PC-9 (cell line): ENCODE measurements at regions not wholly inside any gene's neighbourhood (a gene's known extent, or its start where the extent isn't known, plus 50 kb on each side); places are given as distances from the start of the nearest gene placed in this dataset.

Experiments used
- BruUV-seq: library from RNA; stranded (reverse); fragments of 400-500 nt; replicated peaks from 2 replicates; lab custom pipeline; 2021; lab: Mats Ljungman, UMichigan
- CTCF ChIA-PET: fragments of 300-600 bp; sonication (Branson Sonifier 250); formaldehyde crosslinking; loops from one replicate; lab custom pipeline; 2022; ENCODE audit warnings: antibody characterized with exemption; lab: Charles Lee
- POLR2A ChIA-PET: fragments of 300-600 bp; sonication (Branson Sonifier 250); formaldehyde crosslinking; loops from one replicate; lab custom pipeline; 2022; ENCODE audit warnings: antibody characterized with exemption; ENCODE audit not compliant: unreplicated experiment; lab: Charles Lee
- DNase-seq, 2 experiments: peaks; one replicate each; pipeline versions ENCODE4 v3.0.0 to v3.0.0-alpha.2; 2015 to 2022; ENCODE audit warnings: mixed read lengths in 1 of 2
- H2AFZ ChIP-seq: fragments of 200-600 bp; sonication (generic); 2 replicates; pipeline ENCODE4 v1.8.1; 2017; ENCODE audit warnings: antibody characterized with exemption
- H3F3A ChIP-seq: fragments of 200-600 bp; sonication (generic); 2 replicates; pipeline ENCODE4 v1.8.1; 2017; ENCODE audit warnings: antibody characterized with exemption, mild to moderate bottlenecking, low read depth; ENCODE audit not compliant: insufficient read depth
- H3K27ac ChIP-seq: fragments of 200-600 bp; sonication (generic); 2 replicates; pipeline ENCODE4 v1.6.1; 2016; ENCODE audit warnings: mixed run types
- H3K27me3 ChIP-seq: fragments of 200-600 bp; sonication (generic); 2 replicates; pipeline ENCODE4 v1.6.1; 2016; ENCODE audit warnings: low read depth, mixed run types; ENCODE audit not compliant: insufficient read depth
- H3K36me3 ChIP-seq: fragments of 200-600 bp; sonication (generic); 2 replicates; pipeline ENCODE4 v1.6.1; 2016; ENCODE audit warnings: low read depth, mixed run types
- H3K4me1 ChIP-seq: fragments of 200-600 bp; sonication (generic); replicated peaks from 2 replicates; pipeline ENCODE4 v1.6.1; 2016; ENCODE audit warnings: mixed run types; ENCODE audit not compliant: insufficient read depth
- H3K4me2 ChIP-seq: fragments of 200-600 bp; sonication (generic); 2 replicates; pipeline ENCODE4 v1.6.1; 2017; ENCODE audit warnings: mixed run types
- H3K4me3 ChIP-seq: fragments of 200-600 bp; sonication (generic); 2 replicates; pipeline ENCODE4 v1.6.1; 2016; ENCODE audit warnings: mixed run types
- H3K79me2 ChIP-seq: fragments of 200-600 bp; sonication (generic); 2 replicates; pipeline ENCODE4 v1.6.1; 2017; ENCODE audit warnings: low read depth, mixed run types
- H3K9me2 ChIP-seq: fragments of 200-600 bp; sonication (generic); 2 replicates; pipeline ENCODE4 v1.8.1; 2017; ENCODE audit warnings: mild to moderate bottlenecking; ENCODE audit not compliant: insufficient read depth
- H3K9me3 ChIP-seq: fragments of 200-600 bp; sonication (generic); 2 replicates; pipeline ENCODE4 v1.8.1; 2016; ENCODE audit warnings: low read depth; ENCODE audit not compliant: insufficient read depth
- H4K20me1 ChIP-seq: fragments of 200-600 bp; sonication (generic); 2 replicates; pipeline ENCODE4 v1.8.1; 2017; ENCODE audit not compliant: insufficient read depth
- EZH2 ChIP-seq: fragments of 200-600 bp; sonication (generic); IDR thresholded peaks from 2 replicates; pipeline ENCODE4 v1.8.0; 2017; ENCODE audit warnings: antibody characterized with exemption, low read depth
- intact Hi-C: fragments of 100-400 bp; cut with micrococcal nuclease; formaldehyde crosslinking; loops from one replicate; pipeline ENCODE4 v1.10.0; 2022; ENCODE audit not compliant: unreplicated experiment
- TF ChIP-seq, protein P1 (sequence below): fragments of 200-600 bp; sonication (generic); conservative IDR thresholded peaks from 2 replicates; pipeline ENCODE4 v1.6.1; 2017; ENCODE audit warnings: mixed run types, antibody characterized with exemption, mild to moderate bottlenecking, moderate library complexity

DNA sequence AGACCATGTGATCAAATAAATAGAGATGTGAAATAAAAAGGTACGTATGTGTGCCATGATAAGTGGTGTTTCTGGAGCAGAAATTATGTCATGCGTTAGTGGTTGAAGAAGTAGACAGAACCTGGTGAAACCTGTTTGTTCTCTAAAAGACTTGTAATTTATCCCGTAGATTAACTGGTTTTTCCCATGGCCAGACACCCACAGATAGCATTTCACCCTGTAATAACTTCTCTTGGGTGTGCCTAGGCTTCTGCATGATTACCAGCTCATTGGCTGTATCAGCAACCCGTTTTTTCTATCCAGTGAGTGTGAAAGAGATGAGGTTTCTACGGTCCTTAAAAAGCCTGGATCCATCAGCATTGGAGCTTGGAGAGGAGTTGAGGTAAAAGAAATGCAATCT lies 471.3 kb downstream of the NPIPA7 start:
- CTCF ChIA-PET, result no interaction called here
- BruUV-seq, result no TSS peak
- Histone ChIP-seq H3K9me2 (no peaks in the 10 kb centered on the region), H3K27me3 (no peaks in the 10 kb centered on the region), H3K27ac (no peak overlapping the region), H3K4me1 (no peaks in the 10 kb centered on the region), H3K4me2 (no peak overlapping the region), H3K4me3 (no peak overlapping the region), H3K9me3 (no peaks in the 10 kb centered on the region), H3K79me2 (no peaks in the 10 kb centered on the region), H3F3A (no peaks in the 10 kb centered on the region), H2AFZ (no peak overlapping the region), H4K20me1 (no peaks in the 10 kb centered on the region), H3K36me3 (no peaks in the 10 kb centered on the region)
- DNase-seq, result no peak
- intact Hi-C loops, result no loop called here
- TF ChIP-seq, protein P1, sequence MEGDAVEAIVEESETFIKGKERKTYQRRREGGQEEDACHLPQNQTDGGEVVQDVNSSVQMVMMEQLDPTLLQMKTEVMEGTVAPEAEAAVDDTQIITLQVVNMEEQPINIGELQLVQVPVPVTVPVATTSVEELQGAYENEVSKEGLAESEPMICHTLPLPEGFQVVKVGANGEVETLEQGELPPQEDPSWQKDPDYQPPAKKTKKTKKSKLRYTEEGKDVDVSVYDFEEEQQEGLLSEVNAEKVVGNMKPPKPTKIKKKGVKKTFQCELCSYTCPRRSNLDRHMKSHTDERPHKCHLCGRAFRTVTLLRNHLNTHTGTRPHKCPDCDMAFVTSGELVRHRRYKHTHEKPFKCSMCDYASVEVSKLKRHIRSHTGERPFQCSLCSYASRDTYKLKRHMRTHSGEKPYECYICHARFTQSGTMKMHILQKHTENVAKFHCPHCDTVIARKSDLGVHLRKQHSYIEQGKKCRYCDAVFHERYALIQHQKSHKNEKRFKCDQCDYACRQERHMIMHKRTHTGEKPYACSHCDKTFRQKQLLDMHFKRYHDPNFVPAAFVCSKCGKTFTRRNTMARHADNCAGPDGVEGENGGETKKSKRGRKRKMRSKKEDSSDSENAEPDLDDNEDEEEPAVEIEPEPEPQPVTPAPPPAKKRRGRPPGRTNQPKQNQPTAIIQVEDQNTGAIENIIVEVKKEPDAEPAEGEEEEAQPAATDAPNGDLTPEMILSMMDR, result no peak
- TF ChIP-seq EZH2, result no peak
- POLR2A ChIA-PET, result no interaction called here

DNA sequence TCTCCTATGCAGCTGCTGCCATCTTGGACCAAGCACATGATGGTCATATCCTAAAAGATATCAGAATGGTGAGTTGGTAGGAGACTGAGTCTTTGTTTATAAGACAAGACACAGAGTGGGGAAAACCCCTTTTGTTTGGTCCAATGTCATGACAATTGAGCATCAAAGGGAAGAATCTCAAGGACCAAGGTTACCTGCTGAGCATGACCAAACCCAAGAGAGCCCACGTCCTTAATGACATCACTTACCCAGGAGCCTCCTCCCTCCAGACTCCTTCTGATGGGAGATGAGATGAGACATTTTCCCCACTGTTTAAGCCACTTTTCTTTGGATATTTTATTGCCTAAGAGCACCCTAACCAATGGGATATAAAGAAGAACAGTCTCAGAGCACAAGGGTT lies 478.1 kb downstream of the NPIPA7 start:
- no peaks in the 10 kb centered on the region for H3K4me1 ChIP-seq
- H2AFZ ChIP-seq, result no peak overlapping the region
- CTCF ChIA-PET, result no interaction called here
- H3K4me2 ChIP-seq, result no peak overlapping the region
- no peaks in the 10 kb centered on the region for H3K27me3 ChIP-seq
- no peaks in the 10 kb centered on the region for H3K9me3 ChIP-seq
- no peak overlapping the region for H3K27ac ChIP-seq
- intact Hi-C loops, result no loop called here
- POLR2A ChIA-PET, result interaction anchor here (0.6 kb wide), 1 partner anchor 1107 kb away, joined by 6 read pairs; no protein-coding TSS in a partner anchor
- TF ChIP-seq EZH2, result no peak
- TF ChIP-seq, protein P1, result no peak
- H3K9me2 ChIP-seq, result no peaks in the 10 kb centered on the region
- H3K79me2 ChIP-seq, result no peaks in the 10 kb centered on the region
- no peak for DNase-seq
- no peaks in the 10 kb centered on the region for H4K20me1 ChIP-seq
- no peaks in the 10 kb centered on the region for H3F3A ChIP-seq
- no peak overlapping the region for H3K4me3 ChIP-seq
- no peaks in the 10 kb centered on the region for H3K36me3 ChIP-seq
- no TSS peak for BruUV-seq

- H3K36me3 ChIP-seq, result no peaks in the 10 kb centered on the region
- POLR2A ChIA-PET, result no interaction called here
- no peak overlapping the region for H3K4me3 ChIP-seq
- H3K9me3 ChIP-seq, result no peaks in the 10 kb centered on the region
- H3K4me1 ChIP-seq, result no peaks in the 10 kb centered on the region
- peaks cover 4% of the 10 kb centered on the region; the same call in 1 of the 2 replicates for H3K27me3 ChIP-seq
- intact Hi-C loops, result no loop called here
- CTCF ChIA-PET, result no interaction called here
- no peak overlapping the region for H3K4me2 ChIP-seq
- no peaks in the 10 kb centered on the region for H3K79me2 ChIP-seq
- H3F3A ChIP-seq, result no peaks in the 10 kb centered on the region
- H3K27ac ChIP-seq, result no peak overlapping the region
- H3K9me2 ChIP-seq, result no peaks in the 10 kb centered on the region
- DNase-seq, result no peak
- H2AFZ ChIP-seq, result no peak overlapping the region
- TF ChIP-seq, protein P1, result no peak
- no peak for TF ChIP-seq EZH2
- H4K20me1 ChIP-seq, result no peaks in the 10 kb centered on the region
- no TSS peak for BruUV-seq
These were observed 478.8 kb downstream of the NPIPA7 start for GRCh38 chr16:16857603-16858283.
